Fibroblast of villous mesenchyme (primary cell): ENCODE measurements at regions not wholly inside any gene's neighbourhood (a gene's known extent, or its start where the extent isn't known, plus 50 kb on each side); places are given as distances from the start of the nearest gene placed in this dataset. TPM values are rescaled to one million over a fixed set of nuclear protein-coding genes. Genes with fewer than 3 reads are reported as not detected.

ENCODE experiments used
- DNase-seq: peaks from one replicate; pipeline ENCODE4 v3.0.0-alpha.2; 2010; ENCODE audit warnings: low read depth
- H3K4me3 ChIP-seq: 2 replicates; pipeline ENCODE4 v1.5.1; 2011; ENCODE audit warnings: low read depth, mild to moderate bottlenecking, low read length
- small RNA-seq: library from RNA; depleted of rRNA; stranded (forward); fragments of <200 nt; gene quantifications from one replicate; pipeline ENCODE3, GENCODE V24; 2012
- TF ChIP-seq, protein P1 (sequence below): IDR thresholded peaks from 2 replicates; pipeline ENCODE4 v1.5.1; 2012; ENCODE audit warnings: low read depth, mild to moderate bottlenecking, low read length; ENCODE audit not compliant: insufficient read depth

DNA sequence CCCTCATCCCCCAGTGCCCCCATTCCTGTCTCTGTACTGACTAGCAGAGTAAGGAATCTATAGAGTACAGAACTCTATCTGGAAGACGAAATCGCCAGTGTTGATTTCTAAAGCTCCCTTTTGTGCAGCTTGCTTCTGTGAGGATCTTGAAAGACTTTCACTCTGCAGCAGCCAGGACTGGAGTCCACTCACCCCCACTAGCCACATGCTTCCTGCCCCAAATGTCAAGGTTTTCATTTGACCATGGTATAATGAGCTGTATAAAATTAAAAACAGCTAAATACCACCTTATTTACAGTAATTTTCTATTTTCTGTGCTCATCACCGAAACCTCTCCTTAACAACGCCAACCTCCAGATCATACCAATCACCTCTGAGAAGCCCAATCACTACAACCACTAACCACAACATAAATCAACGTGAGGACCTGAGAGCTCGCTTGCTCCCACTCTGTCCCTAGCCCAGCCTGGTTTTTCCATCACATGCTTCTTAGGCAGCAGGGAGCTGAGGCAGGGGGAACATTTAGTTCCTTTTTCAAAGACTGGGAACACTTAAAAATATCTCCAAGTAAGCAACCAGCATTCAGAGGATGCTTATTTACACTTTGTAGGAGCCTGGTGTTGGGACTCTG is 56.1 kb upstream of the IRF2BP2 start:
- DNase-seq: peak; percentile 34
- TF ChIP-seq, protein P1, sequence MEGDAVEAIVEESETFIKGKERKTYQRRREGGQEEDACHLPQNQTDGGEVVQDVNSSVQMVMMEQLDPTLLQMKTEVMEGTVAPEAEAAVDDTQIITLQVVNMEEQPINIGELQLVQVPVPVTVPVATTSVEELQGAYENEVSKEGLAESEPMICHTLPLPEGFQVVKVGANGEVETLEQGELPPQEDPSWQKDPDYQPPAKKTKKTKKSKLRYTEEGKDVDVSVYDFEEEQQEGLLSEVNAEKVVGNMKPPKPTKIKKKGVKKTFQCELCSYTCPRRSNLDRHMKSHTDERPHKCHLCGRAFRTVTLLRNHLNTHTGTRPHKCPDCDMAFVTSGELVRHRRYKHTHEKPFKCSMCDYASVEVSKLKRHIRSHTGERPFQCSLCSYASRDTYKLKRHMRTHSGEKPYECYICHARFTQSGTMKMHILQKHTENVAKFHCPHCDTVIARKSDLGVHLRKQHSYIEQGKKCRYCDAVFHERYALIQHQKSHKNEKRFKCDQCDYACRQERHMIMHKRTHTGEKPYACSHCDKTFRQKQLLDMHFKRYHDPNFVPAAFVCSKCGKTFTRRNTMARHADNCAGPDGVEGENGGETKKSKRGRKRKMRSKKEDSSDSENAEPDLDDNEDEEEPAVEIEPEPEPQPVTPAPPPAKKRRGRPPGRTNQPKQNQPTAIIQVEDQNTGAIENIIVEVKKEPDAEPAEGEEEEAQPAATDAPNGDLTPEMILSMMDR: no peak
- no peak overlapping the region for H3K4me3 ChIP-seq

DNA sequence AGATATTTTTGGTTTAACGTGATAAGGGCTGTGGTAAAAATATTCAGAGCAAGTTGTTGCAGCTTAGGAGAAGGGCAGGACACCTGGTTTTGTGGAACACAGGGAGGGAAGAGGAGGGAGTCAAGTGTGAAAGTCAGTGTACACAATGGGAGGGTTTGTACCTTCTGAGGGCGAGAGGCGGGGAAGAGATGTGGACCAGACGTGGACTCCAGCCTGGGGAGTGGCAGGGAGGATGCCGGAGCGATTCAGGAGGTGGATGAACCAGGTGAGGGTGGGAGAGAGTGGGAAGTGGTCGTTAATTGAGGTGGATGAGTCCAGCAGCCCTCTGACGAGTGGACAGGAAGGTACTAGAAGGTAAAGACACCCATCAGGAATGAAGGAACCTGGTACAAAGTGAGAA is 52.2 kb upstream of the IRF2BP2 start:
- TF ChIP-seq, protein P1: no peak
- H3K4me3 ChIP-seq: no peak overlapping the region
- no peak for DNase-seq

- no peak for DNase-seq
- TF ChIP-seq, protein P1: no peak
- no peak overlapping the region for H3K4me3 ChIP-seq
Observed at GRCh38 chr1:234661317-234661928, 51.4 kb upstream of the IRF2BP2 start.

DNA sequence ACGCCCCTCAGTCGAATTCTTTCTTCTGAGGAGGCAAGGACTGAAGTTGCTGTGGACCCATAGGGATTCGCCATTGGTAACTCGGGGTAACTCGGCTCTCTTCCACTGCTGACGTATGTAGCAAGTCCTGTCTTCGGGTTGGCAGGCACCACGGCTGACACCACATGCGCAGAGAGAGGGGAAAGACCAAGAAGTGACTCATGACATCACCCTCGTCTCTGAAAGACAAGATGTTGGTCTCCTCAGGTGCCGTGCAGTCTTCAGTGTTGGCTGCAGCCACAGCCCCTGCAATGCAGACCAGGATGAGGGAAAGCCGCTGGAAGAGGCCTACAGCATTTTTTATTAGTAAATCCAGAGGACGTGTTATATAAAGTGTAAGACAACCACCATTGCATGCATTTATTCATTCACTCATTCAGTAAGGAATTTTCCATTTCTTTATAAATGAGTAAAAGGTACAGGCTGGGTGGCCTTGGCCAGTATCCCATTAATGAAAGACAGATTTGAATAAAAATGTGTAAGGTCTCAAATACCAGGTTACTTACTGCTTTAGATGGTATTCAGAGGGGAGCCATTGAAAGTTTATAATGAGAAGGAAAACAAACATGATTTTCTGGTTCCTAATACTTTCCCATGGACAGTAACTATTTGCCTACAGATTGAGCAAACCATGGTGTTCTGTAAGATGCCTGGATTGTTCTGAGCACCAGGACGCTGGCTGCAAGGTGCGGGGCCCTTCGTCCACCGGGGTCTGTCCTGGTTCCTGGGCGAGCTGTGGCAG is 50.7 kb upstream of the IRF2BP2 start:
- H3K4me3 ChIP-seq: no peak overlapping the region
- no peak for DNase-seq
- TF ChIP-seq, protein P1: no peak

Small RNAs in the stretch of these regions (small RNA-seq; reads per million reads assigned to genes)
- not detected for gene RNY4P16
